Hematopoietic multipotent progenitor cell treated with erythropoietin and hydrocortisone succinate and interleukin-3 and kit ligand, for 15 days (in vitro differentiated cells): ENCODE measurements at regions not wholly inside any gene's neighbourhood (a gene's known extent, or its start where the extent isn't known, plus 50 kb on each side); places are given as distances from the start of the nearest gene placed in this dataset.

ENCODE experiments used
- DNase-seq: peaks from one replicate; pipeline ENCODE4 v3.0.0-alpha.2; 2015; ENCODE audit warnings: low spot score

DNA sequence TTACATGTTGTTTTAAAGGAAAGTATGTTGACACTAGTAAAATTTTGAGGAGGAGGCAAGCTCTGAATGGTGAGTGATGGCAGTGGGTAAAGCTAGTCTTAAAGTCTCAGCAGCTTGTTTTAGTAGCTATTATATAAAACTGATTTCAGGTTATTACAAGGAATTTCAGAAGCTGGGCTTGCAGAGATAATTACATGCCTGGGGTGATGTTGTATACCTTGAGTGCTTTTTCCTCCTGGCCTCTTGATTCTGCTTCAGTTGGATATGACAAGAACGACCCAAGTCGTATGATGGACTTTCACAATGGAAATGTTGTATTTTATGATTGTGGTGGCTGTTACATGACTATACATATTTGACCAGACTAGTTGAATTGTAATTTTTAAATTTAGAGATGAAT lies 175.5 kb upstream of the ADGRL3 start:
- no peak for DNase-seq

DNA sequence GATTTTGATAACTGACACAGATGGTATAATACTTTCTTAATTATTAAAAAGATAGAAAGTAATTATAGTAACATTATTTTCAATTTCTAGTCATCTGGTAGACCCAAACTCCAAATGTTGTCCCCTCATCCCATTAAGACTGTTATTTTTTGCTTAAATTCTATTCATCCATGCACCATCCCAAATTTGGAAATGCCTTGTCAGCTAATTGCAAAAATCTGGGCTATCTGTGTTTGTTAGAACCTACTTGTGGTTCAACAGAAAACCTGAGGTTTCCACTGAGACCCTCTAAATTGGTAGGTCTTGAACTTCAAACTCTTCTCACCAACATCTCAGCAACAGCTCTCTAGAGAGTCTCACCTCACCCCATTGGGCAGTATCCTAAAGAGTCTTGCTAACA lies 172.2 kb upstream of the ADGRL3 start:
- DNase-seq, result no peak

DNA sequence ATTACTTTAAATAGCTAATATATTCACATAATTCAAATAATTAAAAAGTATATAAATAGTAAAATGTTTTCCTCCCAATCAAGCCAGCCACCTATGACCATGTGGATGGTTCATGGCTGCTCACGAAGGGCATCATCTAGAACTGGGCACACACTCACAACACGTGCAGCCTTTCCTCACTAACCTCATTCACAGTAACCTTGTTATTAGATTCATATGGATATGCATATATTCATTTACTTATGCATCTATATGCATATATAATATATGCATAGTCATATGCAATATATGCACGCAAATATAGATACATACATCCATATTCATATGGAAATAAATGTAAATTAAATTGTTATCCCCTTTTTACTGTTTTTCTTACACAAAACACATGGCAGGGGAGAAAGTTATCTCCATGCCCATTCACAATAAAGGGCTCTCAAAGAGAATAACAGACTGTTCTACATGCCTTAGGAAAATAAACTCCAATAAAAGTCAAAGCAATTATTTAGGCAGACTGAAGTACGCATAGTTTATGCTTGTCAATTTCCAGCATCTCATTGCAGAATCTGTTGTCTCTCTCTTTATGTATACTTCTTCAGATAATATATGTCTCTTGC lies 163.9 kb upstream of the ADGRL3 start:
- no peak for DNase-seq

DNA sequence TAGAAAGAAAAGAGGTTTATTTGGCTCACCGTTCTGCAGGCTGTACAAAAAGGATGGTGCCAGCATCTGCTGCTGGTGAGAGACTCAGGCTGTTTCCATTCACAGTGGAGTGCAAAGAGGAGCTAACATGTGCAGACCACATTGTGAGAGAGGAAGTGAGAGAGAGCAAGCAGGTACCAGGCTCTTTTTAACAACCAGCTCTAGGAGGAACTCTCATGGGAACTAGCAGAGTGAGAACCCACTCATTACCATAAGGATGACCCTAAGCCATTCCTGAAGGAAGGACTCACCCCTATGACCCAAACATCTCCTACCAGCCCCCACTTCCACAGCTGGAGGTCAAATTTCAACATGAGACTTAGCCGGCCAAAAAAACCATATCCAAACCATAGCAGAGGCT lies 158.6 kb upstream of the ADGRL3 start:
- no peak for DNase-seq

DNA sequence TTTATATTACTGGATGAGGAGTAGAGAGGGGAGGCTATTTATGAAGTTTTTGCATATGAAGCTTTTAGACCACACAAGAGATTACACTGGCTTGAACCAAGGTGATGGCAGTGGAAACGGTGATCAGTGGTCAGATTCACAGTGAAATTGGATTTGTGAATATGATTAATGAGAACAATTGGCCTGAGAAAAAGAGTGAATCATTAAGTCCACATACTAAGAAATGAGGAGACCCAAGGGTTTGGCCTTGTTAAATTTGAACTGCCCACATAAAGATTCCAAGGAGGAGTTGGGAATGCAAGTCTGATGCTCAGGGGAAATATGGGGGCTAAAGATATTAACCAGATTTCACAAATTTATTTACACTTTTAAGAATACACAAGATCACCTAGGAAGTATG lies 155.3 kb upstream of the ADGRL3 start:
- DNase-seq, result no peak

DNA sequence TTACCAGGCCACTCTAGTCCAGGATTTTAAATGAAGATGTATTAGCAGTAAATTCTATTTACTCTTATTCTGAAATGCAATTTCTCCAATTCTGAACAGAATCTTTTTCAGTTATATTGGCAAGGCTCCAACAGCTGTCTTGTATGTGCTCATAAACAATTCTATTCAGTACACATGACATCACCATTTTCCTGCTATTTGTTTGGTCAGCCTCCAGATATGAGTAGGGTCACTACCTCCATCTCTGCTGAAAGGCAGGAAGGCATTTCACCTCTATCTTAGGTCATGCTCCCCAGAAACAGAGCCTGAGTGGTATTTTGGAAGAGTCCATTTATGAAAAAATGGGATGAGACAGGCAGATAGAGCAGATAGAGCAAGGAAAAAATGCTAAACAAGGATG lies 151.1 kb upstream of the ADGRL3 start:
- no peak for DNase-seq

DNA sequence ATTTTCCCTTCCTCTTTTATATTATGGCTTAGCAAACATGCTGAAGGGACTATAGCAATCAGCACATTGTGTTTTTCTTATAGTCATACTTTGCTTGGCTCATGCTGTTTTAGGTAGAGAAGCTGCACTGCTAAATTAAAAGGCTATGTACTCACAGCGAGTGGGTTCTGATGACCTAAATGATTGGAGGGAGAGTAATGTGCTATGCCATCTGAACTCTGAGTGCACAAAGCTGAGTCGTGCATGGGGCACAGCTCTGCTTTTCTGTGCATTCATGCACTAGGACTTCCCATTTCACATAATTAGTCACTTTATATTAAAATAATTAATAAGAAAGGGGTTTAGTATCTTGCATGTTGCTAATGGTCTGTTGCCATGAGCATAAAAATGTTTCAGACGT lies 132.7 kb upstream of the ADGRL3 start:
- DNase-seq, result no peak

DNA sequence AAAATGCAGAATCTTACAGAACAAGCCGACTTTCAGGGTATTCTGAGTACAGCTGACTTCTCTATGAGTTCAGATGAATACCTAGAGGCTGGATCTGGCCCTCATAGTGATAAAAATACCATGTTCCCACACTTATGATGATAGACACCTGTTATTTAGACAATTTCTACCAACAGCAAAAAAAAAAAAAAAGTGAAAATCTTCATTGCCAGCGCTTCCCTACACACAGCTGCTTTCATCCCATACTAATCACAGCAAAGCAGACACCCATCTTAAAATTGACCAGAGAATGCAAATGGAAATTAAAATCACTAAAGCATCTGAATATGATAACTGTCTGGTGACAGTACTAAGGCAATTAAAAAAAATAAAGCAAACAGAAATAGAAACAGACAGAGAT lies 132.1 kb upstream of the ADGRL3 start:
- no peak for DNase-seq

DNA sequence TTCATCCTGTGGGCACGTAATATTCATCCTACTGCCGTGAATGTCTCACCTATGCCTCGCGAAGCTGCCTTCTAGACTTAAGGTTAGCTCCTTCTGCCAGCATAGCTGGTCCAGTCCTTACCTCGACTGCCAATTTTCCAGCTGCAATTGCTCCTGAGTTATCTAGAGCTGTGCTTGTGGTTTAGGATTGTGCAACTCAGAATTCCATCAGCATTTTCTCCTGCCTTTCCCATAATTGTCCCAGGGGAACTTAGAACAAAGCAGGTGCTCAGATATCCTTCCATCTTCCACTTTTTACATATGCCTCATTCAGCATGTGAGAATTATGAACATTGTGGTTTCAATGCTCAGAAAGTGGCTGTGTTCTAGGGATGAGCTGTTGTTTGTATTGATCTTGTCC lies 131.4 kb upstream of the ADGRL3 start:
- DNase-seq, result no peak

DNA sequence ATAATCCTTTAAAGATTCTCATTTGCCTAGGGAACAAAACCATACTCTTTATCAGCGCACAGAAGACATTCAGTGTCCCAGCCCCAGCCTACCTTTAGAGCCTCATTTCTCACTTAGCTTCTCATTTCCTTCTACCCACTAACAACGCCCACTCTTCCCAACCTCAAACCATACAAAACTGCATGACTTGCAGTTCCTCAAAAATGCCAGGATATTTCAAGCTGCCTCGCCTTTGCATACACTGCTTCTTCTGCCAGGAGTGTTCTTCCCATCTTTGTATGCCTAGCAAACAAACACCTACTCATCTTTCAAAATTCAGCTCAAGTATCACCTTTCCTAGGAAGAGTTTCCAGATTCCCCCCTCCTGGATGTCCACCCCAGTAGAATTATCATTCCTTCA lies 129.9 kb upstream of the ADGRL3 start:
- DNase-seq, result no peak

DNA sequence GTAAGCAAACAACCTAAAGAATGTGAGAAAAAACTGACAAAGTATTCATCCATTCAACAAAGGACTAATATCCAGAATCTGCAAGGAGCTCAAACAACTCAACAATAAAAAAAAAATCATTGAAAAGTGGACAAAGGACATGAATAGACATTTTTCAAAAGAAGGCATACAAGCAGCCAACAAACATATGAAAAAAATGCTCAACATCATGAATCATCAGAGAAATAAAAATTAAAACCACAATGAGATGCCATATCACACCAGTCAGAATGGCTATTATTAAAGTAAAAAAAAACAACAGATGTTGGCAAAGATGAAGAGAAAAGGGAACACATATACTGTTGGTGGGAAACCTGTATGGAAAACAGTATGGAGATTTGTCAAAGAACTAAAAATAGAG lies 120.7 kb upstream of the ADGRL3 start:
- no peak for DNase-seq

DNA sequence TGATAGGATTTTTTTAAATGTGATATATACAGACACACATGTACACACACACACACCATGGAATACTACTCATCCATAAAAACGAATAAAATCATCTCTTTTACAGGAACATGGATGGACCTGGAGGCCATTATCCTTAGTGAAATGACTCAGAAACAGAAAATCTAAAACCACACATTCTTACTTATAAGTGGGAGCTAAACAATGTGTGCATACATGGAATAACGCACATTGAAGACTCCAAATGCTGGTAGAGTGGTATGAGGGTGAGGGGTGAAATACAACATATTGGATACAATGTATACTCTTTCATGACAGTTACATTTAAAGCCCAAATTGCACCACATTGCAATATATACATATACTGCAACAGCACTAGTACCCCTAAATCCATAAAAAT lies 120.2 kb upstream of the ADGRL3 start:
- DNase-seq, result no peak

DNA sequence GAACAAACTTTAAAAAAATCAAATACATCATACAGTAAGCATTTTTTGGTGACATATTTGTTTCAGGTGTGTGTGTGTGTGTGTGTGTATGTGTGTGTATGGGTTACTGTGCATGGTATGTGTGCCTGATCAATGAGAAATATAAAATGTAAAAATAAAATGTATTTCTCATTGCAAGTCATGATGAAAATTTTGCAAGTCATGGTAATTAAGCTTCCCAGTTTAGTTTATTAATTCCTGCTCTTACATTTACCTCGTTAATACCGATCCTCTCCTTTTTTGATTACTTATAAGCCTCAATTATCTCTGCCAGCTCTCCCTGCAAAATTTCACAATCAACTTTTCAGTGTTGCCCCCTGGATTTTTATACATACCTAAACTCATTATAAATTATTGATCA lies 114.6 kb upstream of the ADGRL3 start:
- DNase-seq, result no peak

DNA sequence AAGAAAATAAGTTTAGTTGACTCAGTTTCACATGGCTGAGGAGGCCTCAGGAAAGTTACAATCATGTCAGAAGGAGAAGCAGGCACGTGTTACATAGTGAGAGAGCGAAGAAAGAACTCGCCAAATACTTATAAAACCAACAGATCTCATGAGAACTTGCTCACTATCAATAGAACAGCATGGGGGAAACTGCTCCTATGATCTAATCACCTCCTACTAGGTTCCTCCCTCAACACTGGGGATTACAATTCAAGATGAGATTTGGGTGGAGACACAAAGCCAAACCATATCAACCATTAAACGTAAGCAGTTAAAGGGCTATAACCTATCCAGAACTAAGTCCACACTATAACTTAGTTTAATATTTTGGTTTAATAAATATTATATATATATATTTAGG lies 113.8 kb upstream of the ADGRL3 start:
- DNase-seq, result no peak

DNA sequence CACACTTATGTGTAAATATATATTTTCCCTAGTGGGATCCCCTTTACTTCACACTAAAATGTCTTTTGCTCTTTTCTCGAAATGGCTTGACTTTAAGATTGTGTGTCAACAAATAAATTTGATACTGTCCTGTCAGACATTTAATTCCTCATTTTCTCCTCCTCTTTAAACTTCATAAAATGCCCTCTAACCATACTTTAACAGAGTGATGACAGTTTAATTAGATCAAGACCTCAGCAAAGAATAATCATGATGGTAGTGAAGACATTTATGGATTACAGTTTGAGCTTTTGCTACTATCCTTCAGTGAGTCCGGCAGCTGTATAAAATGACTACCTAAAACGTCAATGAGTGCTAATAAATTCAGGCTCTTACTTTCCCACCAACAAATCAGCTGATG lies 113.1 kb upstream of the ADGRL3 start:
- no peak for DNase-seq

DNA sequence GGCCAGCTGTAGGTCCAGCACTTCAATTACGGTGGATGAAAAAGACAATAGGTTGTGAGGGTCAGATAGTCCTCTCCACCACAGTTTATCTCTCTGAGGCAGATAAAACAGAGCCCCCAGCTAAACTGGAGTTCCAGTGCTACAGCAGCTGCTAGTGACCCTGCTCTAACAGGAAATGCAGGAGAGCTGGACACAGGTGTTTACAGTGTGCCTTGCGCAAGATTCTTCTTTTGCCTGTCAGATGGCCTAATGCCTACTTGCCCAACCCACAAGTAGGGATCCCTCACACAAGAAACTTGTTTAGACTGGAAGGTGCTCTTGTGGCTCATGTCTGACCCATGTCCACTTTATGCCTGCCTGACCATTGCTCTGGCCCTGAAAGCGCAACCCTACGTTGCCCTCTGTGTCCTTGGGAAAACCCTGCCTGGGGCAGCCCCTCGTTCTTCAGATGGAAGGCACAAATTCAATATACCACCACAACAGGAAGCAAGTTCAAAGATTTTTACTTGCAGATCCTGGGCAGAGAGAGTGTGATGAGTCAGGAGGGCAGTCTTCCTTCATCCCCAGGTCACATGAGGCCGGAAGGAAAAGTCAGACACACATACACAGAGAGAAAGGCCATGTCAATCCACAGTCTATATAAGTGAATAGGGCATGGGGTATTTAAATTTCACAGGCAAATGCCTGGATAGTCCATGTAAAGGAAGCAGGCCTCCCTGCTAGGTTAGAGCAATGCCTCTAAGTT lies 105.1 kb upstream of the ADGRL3 start:
- no peak for DNase-seq

DNA sequence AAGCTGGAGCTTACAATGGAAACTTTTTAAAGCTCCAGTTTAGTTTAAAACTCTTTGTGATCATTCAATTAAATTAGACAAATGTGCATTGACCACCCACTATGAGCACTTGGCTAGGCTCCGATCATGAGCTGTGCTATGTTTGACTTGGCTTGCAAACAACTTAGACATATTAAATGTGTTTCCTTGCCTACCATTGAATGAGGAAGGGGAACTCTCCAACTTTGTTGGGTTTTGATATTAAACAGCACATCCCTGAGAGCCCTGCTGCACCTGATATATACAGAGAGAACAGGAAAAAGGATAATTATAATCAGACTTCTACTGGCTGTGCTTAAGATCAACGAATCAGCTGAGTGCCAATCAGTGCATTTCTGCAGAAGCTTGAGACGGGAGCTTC lies 71.4 kb upstream of the ADGRL3 start:
- no peak for DNase-seq

DNA sequence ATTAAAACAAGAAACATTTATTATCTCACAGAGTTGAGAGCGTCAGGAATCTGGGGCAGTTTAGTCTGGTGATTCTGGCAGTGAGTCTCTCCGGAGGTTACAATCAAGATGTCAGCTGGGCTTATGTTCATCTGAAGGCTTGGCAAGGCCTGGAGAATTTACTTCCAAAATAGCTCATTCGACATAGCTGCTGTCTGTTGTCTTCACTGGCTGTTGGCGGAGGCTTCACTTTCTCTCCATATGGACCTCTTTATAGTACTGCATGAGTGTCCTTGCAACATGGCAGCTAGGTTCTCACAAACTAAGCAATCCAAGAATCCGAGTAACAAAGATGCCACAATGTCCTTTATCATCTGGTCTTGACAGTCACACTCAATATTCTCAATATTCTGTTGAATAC lies 70.2 kb upstream of the ADGRL3 start:
- DNase-seq, result no peak

DNA sequence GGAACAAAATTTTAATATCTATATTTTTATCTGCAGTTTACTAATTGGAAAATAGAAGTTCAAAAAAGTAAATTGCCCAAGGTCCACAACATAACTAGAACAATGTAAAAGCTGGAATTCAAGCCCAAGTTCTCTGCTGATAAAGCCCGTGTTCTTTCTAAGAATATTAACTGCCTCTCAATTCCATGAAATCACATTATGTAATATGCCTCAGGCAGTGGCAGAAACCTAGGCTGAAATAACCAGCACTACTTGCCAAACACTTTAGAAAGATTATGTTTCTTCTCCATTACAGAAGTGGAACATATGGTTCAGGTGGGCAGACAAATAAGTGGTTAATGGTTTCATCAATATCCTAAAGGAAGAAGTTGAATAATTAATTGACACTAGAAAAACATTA lies 56.7 kb upstream of the ADGRL3 start:
- no peak for DNase-seq

DNA sequence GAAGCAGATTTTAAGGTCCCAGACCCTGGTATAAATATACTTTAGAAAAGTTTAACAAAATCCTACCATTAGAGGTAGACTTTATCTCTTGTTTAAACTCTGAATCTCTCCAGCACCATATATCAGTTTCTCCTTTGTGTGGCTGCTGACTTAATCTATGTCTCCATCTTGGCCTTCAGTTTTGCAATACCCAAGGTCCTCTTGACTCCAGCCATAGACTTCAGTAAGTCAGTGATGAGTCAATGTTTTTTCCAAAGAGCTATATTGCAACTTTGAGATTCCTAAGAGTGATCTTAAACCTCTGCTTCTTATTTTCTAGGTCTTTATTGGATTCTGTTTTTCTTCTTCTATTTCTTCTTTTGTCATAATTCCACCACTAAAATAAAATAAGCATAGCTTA lies 50.8 kb upstream of the ADGRL3 start:
- DNase-seq, result no peak
